ENCODE measurements at regions not wholly inside any gene's neighbourhood (a gene's known extent, or its start where the extent isn't known, plus 50 kb on each side); places are given as distances from the start of the nearest gene placed in this dataset.

- DNase-seq = no peak
- H3K27me3 ChIP-seq = no peaks in the 10 kb centered on the region
- H3K9me3 ChIP-seq = no peaks in the 10 kb centered on the region
- no peak overlapping the region for H3K4me3 ChIP-seq
- H3K36me3 ChIP-seq = no peaks in the 10 kb centered on the region
Measured at GRCh38 chr4:63904201-63904600, 505.0 kb downstream of the TECRL start.

GRCh38 chr4:63901304-63901703 lies 507.9 kb downstream of the TECRL start:
- Histone ChIP-seq H3K36me3 (no peaks in the 10 kb centered on the region), H3K9me3 (no peaks in the 10 kb centered on the region), H3K4me3 (no peak overlapping the region), H3K27me3 (no peaks in the 10 kb centered on the region)
- DNase-seq = no peak

GRCh38 chr4:63898961-63899360 lies 510.3 kb downstream of the TECRL start:
- no peak for DNase-seq
- Histone ChIP-seq H3K27me3 (no peaks in the 10 kb centered on the region), H3K36me3 (no peaks in the 10 kb centered on the region), H3K9me3 (no peaks in the 10 kb centered on the region), H3K4me3 (no peak overlapping the region)

- no peak overlapping the region for H3K4me3 ChIP-seq
- DNase-seq = no peak
- H3K9me3 ChIP-seq = no peaks in the 10 kb centered on the region
- H3K36me3 ChIP-seq = no peaks in the 10 kb centered on the region
- H3K27me3 ChIP-seq = no peaks in the 10 kb centered on the region
Measured at GRCh38 chr4:63894161-63894560, 515.1 kb downstream of the TECRL start.

GRCh38 chr4:63869370-63869769 lies 539.9 kb downstream of the TECRL start:
- Histone ChIP-seq H3K36me3 (no peaks in the 10 kb centered on the region), H3K4me3 (no peak overlapping the region), H3K27me3 (no peaks in the 10 kb centered on the region), H3K9me3 (no peaks in the 10 kb centered on the region)
- no peak for DNase-seq

- H3K27me3 ChIP-seq = no peaks in the 10 kb centered on the region
- H3K9me3 ChIP-seq = no peaks in the 10 kb centered on the region
- no peak overlapping the region for H3K4me3 ChIP-seq
- H3K36me3 ChIP-seq = no peaks in the 10 kb centered on the region
- no peak for DNase-seq
Measured at GRCh38 chr4:63851496-63851895, 557.8 kb downstream of the TECRL start.

GRCh38 chr4:63841266-63841665 lies 568.0 kb downstream of the TECRL start:
- Histone ChIP-seq H3K4me3 (no peak overlapping the region), H3K9me3 (no peaks in the 10 kb centered on the region), H3K27me3 (no peaks in the 10 kb centered on the region), H3K36me3 (no peaks in the 10 kb centered on the region)
- DNase-seq = no peak

- DNase-seq = no peak
- Histone ChIP-seq H3K27me3 (no peaks in the 10 kb centered on the region), H3K9me3 (no peaks in the 10 kb centered on the region), H3K36me3 (no peaks in the 10 kb centered on the region), H3K4me3 (no peak overlapping the region)
Measured at GRCh38 chr4:63831590-63832155, 577.6 kb downstream of the TECRL start.

GRCh38 chr4:63817196-63817865 lies 591.9 kb downstream of the TECRL start:
- Histone ChIP-seq H3K36me3 (no peaks in the 10 kb centered on the region), H3K9me3 (no peaks in the 10 kb centered on the region), H3K4me3 (no peak overlapping the region), H3K27me3 (no peaks in the 10 kb centered on the region)
- DNase-seq = no peak

- Histone ChIP-seq H3K27me3 (no peaks in the 10 kb centered on the region), H3K4me3 (no peak overlapping the region), H3K9me3 (no peaks in the 10 kb centered on the region), H3K36me3 (no peaks in the 10 kb centered on the region)
- DNase-seq = no peak
Measured at GRCh38 chr4:63814171-63814964, 594.9 kb downstream of the TECRL start.

GRCh38 chr4:63799166-63799565 lies 610.1 kb downstream of the TECRL start:
- Histone ChIP-seq H3K9me3 (no peaks in the 10 kb centered on the region), H3K36me3 (no peaks in the 10 kb centered on the region), H3K27me3 (no peaks in the 10 kb centered on the region), H3K4me3 (no peak overlapping the region)
- no peak for DNase-seq

- no peaks in the 10 kb centered on the region for H3K27me3 ChIP-seq
Measured at GRCh38 chr4:63795301-63795700, 613.9 kb downstream of the TECRL start.

GRCh38 chr4:63790377-63790776 lies 618.9 kb downstream of the TECRL start:
- Histone ChIP-seq H3K27me3 (no peaks in the 10 kb centered on the region), H3K36me3 (no peaks in the 10 kb centered on the region), H3K4me3 (no peak overlapping the region), H3K9me3 (no peaks in the 10 kb centered on the region)
- no peak for DNase-seq

More at GRCh38 chr4:63795301-63795700, 613.9 kb downstream of the TECRL start:
- no peak for DNase-seq
- Histone ChIP-seq H3K9me3 (no peaks in the 10 kb centered on the region), H3K36me3 (no peaks in the 10 kb centered on the region), H3K4me3 (no peak overlapping the region)

- Histone ChIP-seq H3K4me3 (no peak overlapping the region), H3K9me3 (no peaks in the 10 kb centered on the region), H3K27me3 (no peaks in the 10 kb centered on the region), H3K36me3 (no peaks in the 10 kb centered on the region)
- no peak for DNase-seq
Measured at GRCh38 chr4:63788271-63788670, 621.0 kb downstream of the TECRL start.

- H3K36me3 ChIP-seq = no peaks in the 10 kb centered on the region
- DNase-seq = no peak
- H3K4me3 ChIP-seq = no peak overlapping the region
- no peaks in the 10 kb centered on the region for H3K27me3 ChIP-seq
- no peaks in the 10 kb centered on the region for H3K9me3 ChIP-seq
Measured at GRCh38 chr4:63787326-63787725, 621.9 kb downstream of the TECRL start.

GRCh38 chr4:63786171-63786570 lies 623.1 kb downstream of the TECRL start:
- Histone ChIP-seq H3K4me3 (no peak overlapping the region), H3K9me3 (no peaks in the 10 kb centered on the region), H3K27me3 (no peaks in the 10 kb centered on the region), H3K36me3 (no peaks in the 10 kb centered on the region)
- DNase-seq = no peak

- DNase-seq = no peak
- Histone ChIP-seq H3K9me3 (no peaks in the 10 kb centered on the region), H3K4me3 (no peak overlapping the region), H3K36me3 (no peaks in the 10 kb centered on the region), H3K27me3 (no peaks in the 10 kb centered on the region)
Measured at GRCh38 chr4:63784822-63785221, 624.4 kb downstream of the TECRL start.

GRCh38 chr4:63777601-63778000 lies 631.6 kb downstream of the TECRL start:
- Histone ChIP-seq H3K27me3 (no peaks in the 10 kb centered on the region), H3K4me3 (no peak overlapping the region), H3K36me3 (no peaks in the 10 kb centered on the region), H3K9me3 (no peaks in the 10 kb centered on the region)
- no peak for DNase-seq

Measured in MG63 (cell line).